ENCODE measurements at regions not wholly inside any gene's neighbourhood (a gene's known extent, or its start where the extent isn't known, plus 50 kb on each side); places are given as distances from the start of the nearest gene placed in this dataset.

DNA sequence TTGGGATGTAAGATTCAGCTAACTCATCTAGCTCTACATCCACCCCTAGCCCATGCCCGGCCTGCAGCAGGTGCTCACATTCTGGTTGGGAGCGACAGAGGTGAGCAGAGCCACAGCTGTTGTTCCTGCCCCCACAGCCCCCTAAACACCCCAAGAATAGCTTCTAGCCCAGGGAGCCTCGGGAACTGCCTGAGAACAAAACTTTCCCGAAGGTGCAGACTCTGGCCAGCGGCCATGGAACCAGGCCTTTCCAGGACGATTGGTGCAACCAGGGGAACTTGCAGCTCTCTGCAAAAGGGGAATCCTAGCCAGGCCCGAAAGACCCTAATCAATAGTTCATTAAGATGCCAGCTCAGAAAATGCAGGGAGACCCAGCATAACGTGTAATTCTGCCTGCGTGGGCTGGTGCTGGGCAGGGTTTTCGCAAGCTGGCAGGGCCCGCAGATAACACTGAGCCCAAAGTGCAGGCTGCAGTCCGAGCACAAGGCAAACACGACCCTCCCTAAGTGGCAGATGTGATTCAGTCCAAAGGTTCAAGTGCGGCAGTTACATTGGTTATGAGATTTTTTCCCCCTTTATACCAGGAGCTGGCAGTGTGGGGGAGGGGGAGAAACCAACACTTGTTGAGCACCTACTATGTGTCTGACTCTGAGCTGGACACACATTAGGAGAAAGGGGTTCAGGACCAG, 122.5 kb upstream of the MAP1LC3B2 start (continued):
- TF ChIP-seq FOXA1 (IDR thresholded peaks at IDR 0.05) (no peak), FOXA1 (CRISPR knock-in tag; IDR thresholded peaks at IDR 0.05) (peak; percentile 44; the same call in 1 of the 2 replicates), CENPX (CRISPR knock-in tag; IDR thresholded peaks at IDR 0.05) (no peak), SRY (CRISPR knock-in tag; IDR thresholded peaks at IDR 0.05) (no peak), KLF6 (CRISPR knock-in tag; IDR thresholded peaks at IDR 0.05) (no peak), ERF (CRISPR knock-in tag; IDR thresholded peaks at IDR 0.05) (no peak), MEIS1 (CRISPR knock-in tag; IDR thresholded peaks at IDR 0.05; ENCODE audit: borderline replicate concordance) (no peak), REPIN1 (CRISPR knock-in tag; IDR thresholded peaks at IDR 0.05; ENCODE audit: borderline replicate concordance, low read depth) (peak; percentile 86), HDAC1 (CRISPR knock-in tag; IDR thresholded peaks at IDR 0.05) (peak; percentile 66), FOSL2 (CRISPR knock-in tag; IDR thresholded peaks at IDR 0.05) (peak; percentile 25; the same call in 1 of the 2 replicates), RFX5 (IDR thresholded peaks at IDR 0.05; ENCODE audit: low read depth, low read length) (peak; percentile 45; the same call in 1 of the 2 replicates), NCOA1 (CRISPR knock-in tag; IDR thresholded peaks at IDR 0.05) (0 out of 2 replicates have a peak, but pooled peaks have one; percentile 54), GFI1 (CRISPR knock-in tag; IDR thresholded peaks at IDR 0.05; ENCODE audit: borderline replicate concordance) (peak; percentile 98), FOXK1 (CRISPR knock-in tag; IDR thresholded peaks at IDR 0.05; ENCODE audit: borderline replicate concordance, low read depth) (no peak), HNF4G (IDR thresholded peaks at IDR 0.05; ENCODE audit: borderline replicate concordance, low read depth, low read length) (peak; percentile 91), HNF4G (CRISPR knock-in tag; IDR thresholded peaks at IDR 0.05; ENCODE audit: borderline replicate concordance, low read depth) (peak; percentile 82; the same call in 1 of the 2 replicates), CEBPG (CRISPR knock-in tag; IDR thresholded peaks at IDR 0.05) (peak; percentile 44; the same call in 1 of the 2 replicates), ZNF230 (CRISPR knock-in tag; IDR thresholded peaks at IDR 0.05) (no peak), ZNF724P (CRISPR knock-in tag; IDR thresholded peaks at IDR 0.05; ENCODE audit: borderline replicate concordance) (0 out of 2 replicates have a peak, but pooled peaks have one; percentile 29), TCF12 (IDR thresholded peaks at IDR 0.05) (no peak), TCF12 (CRISPR knock-in tag; IDR thresholded peaks at IDR 0.05) (peak; percentile 81; the same call in 1 of the 2 replicates), ADNP (CRISPR knock-in tag; IDR thresholded peaks at IDR 0.05) (no peak), MAFF (IDR thresholded peaks at IDR 0.05; ENCODE audit: low read depth, low read length) (peak; percentile 19; the same call in 1 of the 2 replicates), LCORL (IDR thresholded peaks at IDR 0.05) (no peak), LCORL (CRISPR knock-in tag; IDR thresholded peaks at IDR 0.05) (peak; percentile 58; the same call in 1 of the 2 replicates)
- TF ChIP-seq, protein P1, sequence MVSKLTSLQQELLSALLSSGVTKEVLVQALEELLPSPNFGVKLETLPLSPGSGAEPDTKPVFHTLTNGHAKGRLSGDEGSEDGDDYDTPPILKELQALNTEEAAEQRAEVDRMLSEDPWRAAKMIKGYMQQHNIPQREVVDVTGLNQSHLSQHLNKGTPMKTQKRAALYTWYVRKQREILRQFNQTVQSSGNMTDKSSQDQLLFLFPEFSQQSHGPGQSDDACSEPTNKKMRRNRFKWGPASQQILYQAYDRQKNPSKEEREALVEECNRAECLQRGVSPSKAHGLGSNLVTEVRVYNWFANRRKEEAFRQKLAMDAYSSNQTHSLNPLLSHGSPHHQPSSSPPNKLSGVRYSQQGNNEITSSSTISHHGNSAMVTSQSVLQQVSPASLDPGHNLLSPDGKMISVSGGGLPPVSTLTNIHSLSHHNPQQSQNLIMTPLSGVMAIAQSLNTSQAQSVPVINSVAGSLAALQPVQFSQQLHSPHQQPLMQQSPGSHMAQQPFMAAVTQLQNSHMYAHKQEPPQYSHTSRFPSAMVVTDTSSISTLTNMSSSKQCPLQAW (CRISPR knock-in tag; IDR thresholded peaks at IDR 0.05) = 0 out of 2 replicates have a peak, but pooled peaks have one; percentile 18
- TF ChIP-seq, protein P2, sequence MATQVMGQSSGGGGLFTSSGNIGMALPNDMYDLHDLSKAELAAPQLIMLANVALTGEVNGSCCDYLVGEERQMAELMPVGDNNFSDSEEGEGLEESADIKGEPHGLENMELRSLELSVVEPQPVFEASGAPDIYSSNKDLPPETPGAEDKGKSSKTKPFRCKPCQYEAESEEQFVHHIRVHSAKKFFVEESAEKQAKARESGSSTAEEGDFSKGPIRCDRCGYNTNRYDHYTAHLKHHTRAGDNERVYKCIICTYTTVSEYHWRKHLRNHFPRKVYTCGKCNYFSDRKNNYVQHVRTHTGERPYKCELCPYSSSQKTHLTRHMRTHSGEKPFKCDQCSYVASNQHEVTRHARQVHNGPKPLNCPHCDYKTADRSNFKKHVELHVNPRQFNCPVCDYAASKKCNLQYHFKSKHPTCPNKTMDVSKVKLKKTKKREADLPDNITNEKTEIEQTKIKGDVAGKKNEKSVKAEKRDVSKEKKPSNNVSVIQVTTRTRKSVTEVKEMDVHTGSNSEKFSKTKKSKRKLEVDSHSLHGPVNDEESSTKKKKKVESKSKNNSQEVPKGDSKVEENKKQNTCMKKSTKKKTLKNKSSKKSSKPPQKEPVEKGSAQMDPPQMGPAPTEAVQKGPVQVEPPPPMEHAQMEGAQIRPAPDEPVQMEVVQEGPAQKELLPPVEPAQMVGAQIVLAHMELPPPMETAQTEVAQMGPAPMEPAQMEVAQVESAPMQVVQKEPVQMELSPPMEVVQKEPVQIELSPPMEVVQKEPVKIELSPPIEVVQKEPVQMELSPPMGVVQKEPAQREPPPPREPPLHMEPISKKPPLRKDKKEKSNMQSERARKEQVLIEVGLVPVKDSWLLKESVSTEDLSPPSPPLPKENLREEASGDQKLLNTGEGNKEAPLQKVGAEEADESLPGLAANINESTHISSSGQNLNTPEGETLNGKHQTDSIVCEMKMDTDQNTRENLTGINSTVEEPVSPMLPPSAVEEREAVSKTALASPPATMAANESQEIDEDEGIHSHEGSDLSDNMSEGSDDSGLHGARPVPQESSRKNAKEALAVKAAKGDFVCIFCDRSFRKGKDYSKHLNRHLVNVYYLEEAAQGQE (IDR thresholded peaks at IDR 0.05; ENCODE audit: borderline replicate concordance in 1 of 2, low read depth in 1 of 2, low read length in 2 of 2) = no peak
